Stimulated activated CD8-positive, alpha-beta memory T cell treated with anti-CD3 and anti-CD28 coated beads, Interleukin-12 subunit alpha, Interleukin-12 subunit beta, amount 100 ng/mL, for 24 hours (primary cell): ENCODE measurements at regions not wholly inside any gene's neighbourhood (a gene's known extent, or its start where the extent isn't known, plus 50 kb on each side); places are given as distances from the start of the nearest gene placed in this dataset.
"Not testable (repeated sequence)": the region's sequence is repeated elsewhere in the genome, so short reads cannot be mapped to it uniquely, and the experiment has no call there.

Experiments used
- DNase-seq: peaks from one replicate; pipeline ENCODE4 v3.0.0-alpha.2; 2020; ENCODE audit errors: extremely low read depth

DNA sequence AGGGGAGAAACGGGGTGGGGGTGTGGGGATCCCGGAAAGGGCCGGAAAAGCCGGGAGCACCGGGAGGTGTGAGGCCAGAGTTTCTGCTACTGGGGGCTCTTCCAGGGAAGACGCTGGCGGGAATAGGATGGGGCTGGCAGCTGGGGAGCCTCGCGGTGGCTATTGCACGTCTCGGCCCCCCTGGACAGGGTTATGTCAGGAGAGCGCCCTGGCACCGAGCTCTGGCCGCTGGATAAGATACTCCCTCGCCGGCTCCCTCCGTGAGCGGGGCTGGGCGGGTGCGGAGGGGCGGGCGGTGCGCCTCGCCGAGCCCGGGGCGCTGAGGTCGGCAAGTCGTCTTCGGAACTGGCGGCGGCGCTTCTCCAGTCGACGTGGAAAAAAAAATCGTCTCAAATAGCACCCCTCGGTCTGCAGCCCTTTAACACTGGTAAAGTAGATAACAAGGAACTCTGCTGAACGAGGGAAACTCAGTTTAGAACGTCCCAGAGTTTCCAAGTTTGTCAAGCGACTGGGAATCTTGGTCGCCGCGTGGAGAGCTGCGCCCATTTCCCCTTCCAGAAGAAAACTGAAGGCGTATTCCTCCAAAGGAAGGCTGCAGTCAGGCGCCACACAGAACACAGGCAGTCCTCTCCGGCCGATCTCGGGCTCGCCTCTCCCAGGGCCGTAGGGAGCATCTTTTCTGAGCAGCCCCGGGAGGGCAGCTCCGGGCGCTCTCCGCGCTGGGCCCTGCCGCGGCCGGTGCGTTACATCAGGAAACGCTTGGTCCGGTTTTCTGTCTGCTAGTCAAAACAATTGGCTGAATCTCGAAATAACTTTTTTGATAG, 115.1 kb downstream of the KCNRG start:
- DNase-seq = no peak

DNA sequence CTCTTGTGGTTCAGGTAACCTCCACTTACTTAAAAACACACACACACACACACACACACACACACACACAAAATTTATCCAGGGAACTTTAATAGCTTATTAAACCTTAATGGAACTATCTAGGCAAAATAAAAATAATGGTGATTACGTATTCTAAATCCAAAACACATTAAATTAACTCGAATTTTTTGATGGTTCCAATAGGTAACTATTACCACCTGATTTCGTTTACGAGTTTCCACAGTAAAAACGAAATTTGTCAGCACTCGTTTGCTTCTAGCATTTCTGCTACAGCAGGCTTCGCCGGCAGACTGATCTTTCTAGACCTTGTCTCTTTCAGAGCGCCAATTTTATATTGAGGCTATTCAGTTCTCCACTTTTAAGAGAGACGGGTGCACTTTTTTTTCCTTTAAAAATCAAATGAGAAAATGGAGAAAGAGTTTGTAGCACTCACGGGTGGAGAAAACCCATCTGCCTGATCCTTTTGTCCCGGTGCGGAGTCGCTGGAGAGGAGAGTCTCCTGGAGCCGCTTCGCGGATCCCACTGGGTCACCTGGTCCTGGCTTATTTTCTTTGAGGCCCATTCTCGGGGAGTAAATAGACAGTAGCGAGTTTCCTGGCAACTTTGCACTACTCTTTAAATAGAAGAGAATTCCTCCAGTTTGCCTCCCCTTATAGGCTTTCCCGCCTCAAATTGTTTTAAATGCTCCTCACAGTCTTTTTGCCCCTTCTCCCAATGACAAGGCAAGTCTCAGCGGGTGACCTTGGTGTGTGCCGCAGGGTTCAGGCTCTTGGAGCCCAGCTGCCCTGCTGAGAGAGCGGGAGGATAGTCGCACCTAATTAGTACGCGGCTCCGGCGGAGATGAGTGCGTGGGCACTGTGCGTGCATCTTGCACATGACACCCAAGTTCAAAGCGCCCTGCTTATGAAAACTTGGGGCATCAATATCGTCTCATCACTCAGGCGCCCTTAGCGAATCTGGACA, 117.0 kb downstream of the KCNRG start:
- DNase-seq = no peak

DNA sequence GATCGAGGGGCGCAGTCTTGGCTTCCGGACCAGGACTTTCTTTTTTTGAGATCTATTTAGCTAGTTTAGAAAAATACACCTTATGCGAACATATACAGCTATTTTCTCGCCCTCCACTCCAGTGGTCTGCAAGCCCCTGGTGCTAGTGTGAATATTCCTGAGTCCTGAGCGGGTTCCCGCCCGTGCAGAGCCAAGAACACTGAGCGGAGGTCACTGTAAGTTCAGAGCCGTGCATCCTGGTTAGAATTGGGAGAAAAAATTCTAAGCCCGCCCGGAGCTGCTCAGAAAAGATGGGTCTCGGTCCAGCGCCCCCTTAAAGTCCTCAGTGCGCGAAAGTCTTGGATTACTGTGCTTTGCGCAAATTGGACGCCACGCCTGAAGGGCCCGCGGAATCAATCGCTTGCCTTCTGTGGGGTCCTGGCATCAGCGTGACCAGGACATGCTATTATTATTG, 117.7 kb downstream of the KCNRG start:
- DNase-seq = no peak

GRCh38 chr13:50133358-50133953, 118.2 kb downstream of the KCNRG start:
- no peak for DNase-seq

GRCh38 chr13:50136226-50136625, 121.0 kb downstream of the KCNRG start:
- no peak for DNase-seq

- DNase-seq = no peak
Observed at GRCh38 chr13:50136678-50137077, 121.4 kb downstream of the KCNRG start.

DNA sequence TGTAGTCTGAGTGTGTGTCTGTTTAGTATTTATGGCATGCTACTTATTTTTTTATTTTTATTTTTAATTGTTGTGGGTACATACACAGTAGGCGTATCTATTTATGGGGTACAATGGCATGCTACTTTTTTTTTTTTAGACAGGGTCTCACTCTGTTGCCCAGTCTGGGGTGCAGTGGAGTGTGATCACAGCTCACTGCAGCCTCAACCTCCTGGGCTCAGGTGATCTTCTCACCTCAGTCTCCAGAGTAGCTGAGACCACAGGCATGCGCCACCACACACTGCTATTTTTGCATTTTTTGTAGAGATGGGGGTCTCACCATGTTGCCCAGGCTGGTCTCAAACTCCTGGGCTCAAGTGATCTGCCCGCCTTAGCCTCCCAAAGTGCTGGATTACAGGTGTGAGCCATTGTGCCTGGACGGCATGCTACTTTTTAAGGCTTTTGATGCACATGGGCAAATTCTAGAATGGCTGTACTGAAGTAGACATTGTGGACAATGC, 124.2 kb downstream of the KCNRG start:
- DNase-seq = not testable (repeated sequence)

- DNase-seq = no peak
Observed at GRCh38 chr13:50140153-50140552, 124.9 kb downstream of the KCNRG start.

GRCh38 chr13:50140581-50141374, 125.5 kb downstream of the KCNRG start:
- DNase-seq = no peak

DNA sequence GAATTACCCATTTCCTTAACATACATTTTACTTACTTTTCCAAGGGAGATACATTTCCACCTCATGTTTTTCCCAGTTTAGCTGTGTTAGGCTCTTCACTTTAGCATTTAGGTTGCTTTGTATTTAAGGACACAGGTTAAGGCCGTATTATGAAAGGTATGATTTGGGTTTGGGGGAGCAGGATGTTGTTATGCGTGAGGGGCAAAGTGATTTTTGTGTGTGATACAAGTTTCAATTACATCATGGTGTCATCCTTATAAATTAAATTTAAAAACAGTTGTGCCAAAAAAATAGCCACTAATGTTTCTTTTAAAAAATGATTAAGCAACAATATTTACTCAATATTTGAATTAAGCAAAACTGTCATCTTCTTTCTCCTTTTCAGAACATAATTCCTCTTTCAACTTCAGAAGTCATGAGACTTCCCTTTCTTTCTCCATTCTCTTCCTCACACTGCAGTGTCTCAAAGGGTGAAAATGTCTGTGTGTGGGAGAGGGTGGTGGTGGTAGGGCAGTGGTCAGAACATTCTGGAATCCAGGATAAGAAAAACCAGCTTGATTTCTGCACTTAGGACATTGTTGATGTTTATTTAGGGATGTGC, 126.2 kb downstream of the KCNRG start:
- no peak for DNase-seq

DNA sequence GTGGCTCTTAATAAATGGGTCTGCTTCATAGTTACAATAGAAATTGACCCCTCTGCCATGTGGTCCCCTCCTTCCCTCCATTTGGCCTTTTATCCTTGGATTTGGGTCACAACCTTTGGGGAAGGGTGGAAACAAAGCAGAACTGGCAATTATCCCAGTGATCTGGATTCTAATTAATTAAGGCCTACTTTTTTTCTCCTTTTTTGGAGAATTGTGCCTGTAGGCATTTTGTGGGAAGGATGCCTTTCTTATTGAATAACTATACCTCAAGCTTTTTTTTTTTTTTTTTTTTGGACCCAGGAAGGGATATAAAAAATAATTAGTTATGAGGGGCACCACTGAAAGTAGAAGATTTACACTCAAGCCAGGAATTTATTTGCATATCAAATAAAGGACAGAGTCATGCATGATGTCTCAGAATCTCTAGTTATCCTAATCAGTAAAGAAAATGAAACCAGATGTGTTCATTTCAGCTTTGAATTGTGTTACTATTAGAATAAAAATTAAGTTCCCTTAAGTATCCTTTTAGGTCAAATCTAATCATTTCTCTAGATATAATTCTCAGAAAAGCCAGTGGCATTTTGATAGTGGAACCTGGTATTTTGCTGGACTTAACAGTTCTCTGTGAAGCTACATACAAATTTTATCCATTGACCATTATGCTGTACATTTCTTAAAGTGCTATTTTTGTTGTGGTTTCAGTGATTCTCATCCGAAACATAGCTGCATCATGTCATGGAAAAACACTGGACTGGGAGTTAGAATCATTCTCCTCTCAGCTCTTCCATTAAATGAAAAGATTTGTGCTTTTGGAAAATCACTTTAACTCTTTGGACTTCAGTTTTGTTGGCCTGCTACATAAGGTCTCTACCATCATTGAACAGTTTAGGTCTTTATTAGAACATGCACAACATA, 129.3 kb downstream of the KCNRG start:
- no peak for DNase-seq

GRCh38 chr13:50149214-50149613, 134.0 kb downstream of the KCNRG start:
- no peak for DNase-seq

DNA sequence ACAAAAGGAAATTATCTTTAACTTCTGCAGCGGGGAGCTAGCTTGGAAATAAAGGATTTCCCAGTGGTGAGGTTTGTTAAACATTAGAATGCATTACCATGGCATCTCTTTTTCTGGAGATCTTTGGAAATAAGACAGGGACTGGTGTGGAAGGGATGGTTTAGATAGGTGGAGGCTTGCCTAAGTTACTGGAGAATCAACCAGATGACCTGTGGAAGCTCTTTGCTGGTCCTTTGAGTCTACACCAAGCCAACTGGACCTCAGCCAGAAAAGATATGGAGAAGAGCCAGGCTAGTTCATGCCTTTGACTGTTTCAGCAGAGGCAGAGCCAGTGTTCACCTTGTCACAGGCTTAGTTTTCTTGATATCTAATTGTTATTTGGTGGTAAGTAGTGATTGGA, 134.7 kb downstream of the KCNRG start:
- DNase-seq = no peak

- no peak for DNase-seq
Observed at GRCh38 chr13:50152224-50152623, 137.0 kb downstream of the KCNRG start.

GRCh38 chr13:50152655-50153309, 137.5 kb downstream of the KCNRG start:
- no peak for DNase-seq

- DNase-seq = no peak
Observed at GRCh38 chr13:50153401-50153800, 138.2 kb downstream of the KCNRG start.

DNA sequence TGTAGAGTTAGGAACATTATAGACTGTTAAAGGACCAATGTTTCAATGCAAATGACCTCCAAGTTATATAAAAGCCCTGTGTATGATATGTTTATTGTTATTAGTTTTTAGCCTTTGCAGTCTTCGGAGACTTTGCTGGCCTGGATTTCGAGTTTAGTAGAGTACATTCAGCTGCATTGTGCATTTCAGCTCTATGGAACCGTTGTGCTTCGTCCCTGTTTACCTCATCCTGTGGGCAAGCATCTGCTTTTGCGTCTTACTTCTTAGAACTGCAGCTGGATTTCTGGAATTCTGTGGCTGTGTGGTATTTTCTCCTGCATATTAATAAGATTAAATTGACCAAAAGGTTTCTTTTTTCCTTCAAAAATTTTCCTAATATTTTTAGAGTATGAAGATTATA, 138.6 kb downstream of the KCNRG start:
- no peak for DNase-seq

DNA sequence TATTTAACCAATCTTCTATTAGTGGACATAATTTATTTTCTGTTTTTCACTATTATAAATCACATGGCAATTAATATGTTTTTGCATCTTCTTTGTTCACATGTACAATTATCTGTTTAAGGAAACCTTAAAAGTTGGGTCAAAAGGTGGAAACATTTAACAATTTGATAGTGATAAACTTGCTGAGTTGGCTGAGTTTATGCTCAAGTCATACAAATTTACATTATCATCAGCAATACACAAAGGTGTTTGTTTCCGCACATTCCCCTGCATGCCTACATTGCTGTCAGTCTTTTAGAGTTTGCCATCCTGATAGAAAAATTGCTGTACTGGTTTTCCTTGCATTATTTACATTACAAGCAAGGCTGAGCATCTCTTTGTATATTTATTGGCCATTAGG, 139.5 kb downstream of the KCNRG start:
- no peak for DNase-seq

DNA sequence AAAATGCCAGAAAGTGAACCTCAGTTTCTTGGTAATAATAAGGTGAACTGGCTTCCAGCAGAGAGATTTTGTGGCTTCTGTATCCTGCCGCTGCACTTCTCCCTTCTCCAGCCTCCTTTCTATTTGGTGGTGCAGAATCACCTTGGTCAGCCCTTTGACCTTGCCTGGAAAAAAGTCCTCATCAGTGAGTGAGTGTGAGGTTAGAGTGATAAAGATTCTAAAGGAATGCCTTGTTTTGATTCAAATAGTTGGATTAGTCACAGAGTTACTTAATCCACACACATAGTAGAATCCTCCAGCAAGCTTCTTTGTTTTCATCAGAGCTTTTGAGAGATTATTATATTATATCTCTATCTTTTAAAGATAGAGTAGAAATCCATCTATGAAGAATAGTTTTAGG, 140.9 kb downstream of the KCNRG start:
- no peak for DNase-seq
